HEK293T (cell line): ENCODE measurements at regions not wholly inside any gene's neighbourhood (a gene's known extent, or its start where the extent isn't known, plus 50 kb on each side); places are given as distances from the start of the nearest gene placed in this dataset.

Experiments
- ARNT ChIP-seq: fragments of 450-650 bp; IDR thresholded peaks from 2 replicates; pipeline ENCODE4 v1.6.1; 2017; ENCODE audit warnings: mild to moderate bottlenecking
- BHLHE40 ChIP-seq: fragments of 450-650 bp; IDR thresholded peaks from 2 replicates; pipeline ENCODE4 v1.6.1; 2016; ENCODE audit warnings: mild to moderate bottlenecking, moderate library complexity, borderline replicate concordance
- FOXA1 ChIP-seq: fragments of 450-650 bp; IDR thresholded peaks from 2 replicates; pipeline ENCODE4 v1.6.1; 2016; ENCODE audit warnings: mild to moderate bottlenecking
- FOXK2 ChIP-seq: fragments of 450-650 bp; IDR thresholded peaks from 2 replicates; pipeline ENCODE4 v1.6.1; 2016; ENCODE audit warnings: mild to moderate bottlenecking
- FOXM1 ChIP-seq: fragments of 450-650 bp; IDR thresholded peaks from 2 replicates; pipeline ENCODE4 v1.6.1; 2017; ENCODE audit warnings: mild to moderate bottlenecking, borderline replicate concordance
- HDGF ChIP-seq: fragments of 450-650 bp; IDR thresholded peaks from 2 replicates; pipeline ENCODE4 v1.6.1; 2017; ENCODE audit warnings: antibody characterized with exemption, borderline replicate concordance
- L3MBTL2 ChIP-seq: fragments of 450-650 bp; conservative IDR thresholded peaks from 2 replicates; pipeline ENCODE4 v1.6.1; 2016; ENCODE audit warnings: mild to moderate bottlenecking
- LEF1 ChIP-seq: fragments of 450-650 bp; IDR thresholded peaks from 2 replicates; pipeline ENCODE4 v1.6.1; 2017; ENCODE audit warnings: mild to moderate bottlenecking, borderline replicate concordance
- NFRKB ChIP-seq: fragments of 450-650 bp; IDR thresholded peaks from 2 replicates; pipeline ENCODE4 v1.6.1; 2016; ENCODE audit warnings: mild to moderate bottlenecking, moderate library complexity
- PKNOX1 ChIP-seq: fragments of 450-650 bp; IDR thresholded peaks from 2 replicates; pipeline ENCODE4 v1.6.1; 2016
- SP1 ChIP-seq: fragments of 450-650 bp; IDR thresholded peaks from 2 replicates; pipeline ENCODE4 v1.6.1; 2017
- SUZ12 ChIP-seq: fragments of 450-650 bp; IDR thresholded peaks from 2 replicates; pipeline ENCODE4 v1.6.1; 2016; ENCODE audit warnings: mild to moderate bottlenecking
- ZNF384 ChIP-seq: fragments of 450-650 bp; IDR thresholded peaks from 2 replicates; pipeline ENCODE4 v1.6.1; 2016

DNA sequence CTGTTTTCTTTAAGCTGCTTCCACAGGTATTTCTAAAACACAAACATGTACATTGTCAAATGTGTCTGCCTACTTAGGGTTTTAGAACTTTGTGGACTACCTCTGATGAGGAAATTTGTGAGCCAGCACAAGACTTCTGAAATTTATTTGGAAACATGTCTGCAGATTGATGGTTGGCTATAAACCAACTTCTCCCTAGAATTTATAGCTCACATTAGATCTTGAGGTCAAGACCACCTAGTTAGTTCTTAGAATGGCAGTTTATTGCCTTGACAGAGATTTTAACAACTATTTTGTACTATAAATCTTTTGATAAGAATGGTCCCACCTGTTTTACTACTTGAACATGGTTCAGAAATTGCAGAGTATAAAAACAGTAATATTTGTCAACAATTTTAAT is 72.7 kb upstream of the AADAT start:
- no peak for TF ChIP-seq LEF1
- TF ChIP-seq PKNOX1: no peak
- TF ChIP-seq NFRKB: no peak
- TF ChIP-seq FOXM1: no peak
- TF ChIP-seq BHLHE40: no peak
- no peak for TF ChIP-seq FOXK2
- TF ChIP-seq ARNT: no peak
- TF ChIP-seq SP1: no peak
- no peak for TF ChIP-seq FOXA1
- no peak for TF ChIP-seq SUZ12
- no peak for TF ChIP-seq ZNF384
- no peak for TF ChIP-seq HDGF
- TF ChIP-seq L3MBTL2: no peak
